Tibial nerve (tissue), 4 donors: ENCODE measurements at regions not wholly inside any gene's neighbourhood (a gene's known extent, or its start where the extent isn't known, plus 50 kb on each side); places are given as distances from the start of the nearest gene placed in this dataset.

Experiments used
- EP300 ChIP-seq, 2 donors: sonication (generic); formaldehyde crosslinking; IDR thresholded peaks; one replicate each; pipeline ENCODE4 v1.6.1; 2017; ENCODE audit warnings: antibody characterized with exemption in 2 of 2, mild to moderate bottlenecking in 1 of 2
- POLR2A ChIP-seq, 2 donors: fragments of 450-650 bp; IDR thresholded peaks; one replicate each; pipeline ENCODE4 v1.6.1; 2017; ENCODE audit warnings: antibody characterized with exemption in 2 of 2, mild to moderate bottlenecking in 2 of 2, moderate library complexity in 2 of 2
- TF ChIP-seq, protein P1 (sequence below), 5 experiments: fragments of 200-600 bp in 3 of 5; fragments of 450-650 bp in 2 of 5; sonication (generic) in 3 of 5; IDR thresholded peaks; one replicate each; pipeline ENCODE4 v1.5.1; 2016 to 2019; ENCODE audit warnings: antibody characterized with exemption in 5 of 5, mild to moderate bottlenecking in 3 of 5, moderate library complexity in 2 of 5

- TF ChIP-seq, protein P1, sequence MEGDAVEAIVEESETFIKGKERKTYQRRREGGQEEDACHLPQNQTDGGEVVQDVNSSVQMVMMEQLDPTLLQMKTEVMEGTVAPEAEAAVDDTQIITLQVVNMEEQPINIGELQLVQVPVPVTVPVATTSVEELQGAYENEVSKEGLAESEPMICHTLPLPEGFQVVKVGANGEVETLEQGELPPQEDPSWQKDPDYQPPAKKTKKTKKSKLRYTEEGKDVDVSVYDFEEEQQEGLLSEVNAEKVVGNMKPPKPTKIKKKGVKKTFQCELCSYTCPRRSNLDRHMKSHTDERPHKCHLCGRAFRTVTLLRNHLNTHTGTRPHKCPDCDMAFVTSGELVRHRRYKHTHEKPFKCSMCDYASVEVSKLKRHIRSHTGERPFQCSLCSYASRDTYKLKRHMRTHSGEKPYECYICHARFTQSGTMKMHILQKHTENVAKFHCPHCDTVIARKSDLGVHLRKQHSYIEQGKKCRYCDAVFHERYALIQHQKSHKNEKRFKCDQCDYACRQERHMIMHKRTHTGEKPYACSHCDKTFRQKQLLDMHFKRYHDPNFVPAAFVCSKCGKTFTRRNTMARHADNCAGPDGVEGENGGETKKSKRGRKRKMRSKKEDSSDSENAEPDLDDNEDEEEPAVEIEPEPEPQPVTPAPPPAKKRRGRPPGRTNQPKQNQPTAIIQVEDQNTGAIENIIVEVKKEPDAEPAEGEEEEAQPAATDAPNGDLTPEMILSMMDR (IDR thresholded peaks at IDR 0.05): no peak
- TF ChIP-seq EP300 (IDR thresholded peaks at IDR 0.05) (no peak), POLR2A (IDR thresholded peaks at IDR 0.05) (no peak)
These were observed 188.7 kb upstream of the S1PR3 start for GRCh38 chr9:88802533-88802932.
